HUES48 (cell line): ENCODE measurements at regions not wholly inside any gene's neighbourhood (a gene's known extent, or its start where the extent isn't known, plus 50 kb on each side); places are given as distances from the start of the nearest gene placed in this dataset.

ENCODE experiments used
- H3K27ac ChIP-seq: one replicate; pipeline ENCODE4 v1.7.0; 2013; ENCODE audit warnings: low read depth, low read length, inconsistent platforms
- H3K27me3 ChIP-seq: 2 replicates; pipeline ENCODE4 v1.6.1; 2013; ENCODE audit warnings: mild to moderate bottlenecking, low read length; ENCODE audit not compliant: control insufficient read depth, insufficient read depth
- H3K36me3 ChIP-seq: 2 replicates; pipeline ENCODE4 v1.6.1; 2013; ENCODE audit warnings: low read length; ENCODE audit not compliant: control insufficient read depth, insufficient read depth
- H3K4me1 ChIP-seq: 2 replicates; pipeline ENCODE4 v1.6.1; 2013; ENCODE audit warnings: mild to moderate bottlenecking, low read length; ENCODE audit not compliant: control insufficient read depth, insufficient read depth
- H3K4me3 ChIP-seq: 2 replicates; pipeline ENCODE4 v1.5.1; 2013; ENCODE audit warnings: mild to moderate bottlenecking, low read depth, low read length
- H3K9ac ChIP-seq: 2 replicates; pipeline ENCODE4 v1.6.1; 2013; ENCODE audit warnings: mild to moderate bottlenecking, low read depth, low read length, moderate library complexity
- H3K9me3 ChIP-seq: 2 replicates; pipeline ENCODE4 v1.6.1; 2013; ENCODE audit warnings: low read length; ENCODE audit not compliant: control insufficient read depth, insufficient read depth

DNA sequence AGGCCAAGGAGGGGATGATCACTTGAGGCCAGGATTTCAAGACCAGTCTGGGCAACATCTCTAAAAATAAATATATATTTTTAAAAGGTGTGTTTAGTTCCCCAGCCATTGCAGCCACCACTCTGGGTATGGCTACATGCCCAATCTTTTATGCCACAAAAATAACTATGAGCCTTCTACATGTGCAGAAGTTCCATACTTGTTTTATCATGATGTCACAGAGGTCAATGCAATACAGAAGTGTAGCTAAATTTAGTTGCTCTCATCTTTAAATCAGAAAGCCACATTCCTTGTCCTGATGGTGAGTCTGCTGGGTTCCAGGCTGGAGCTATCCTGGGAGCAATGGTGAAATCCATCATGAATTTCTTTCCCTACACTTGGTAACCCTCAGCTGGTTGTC is 436.3 kb downstream of the DYNC2H1 start:
- no peak overlapping the region for H3K9ac ChIP-seq
- no peak overlapping the region for H3K27ac ChIP-seq
- H3K27me3 ChIP-seq = no peaks in the 10 kb centered on the region
- H3K4me3 ChIP-seq = no peak overlapping the region
- H3K36me3 ChIP-seq = no peaks in the 10 kb centered on the region
- no peaks in the 10 kb centered on the region for H3K4me1 ChIP-seq
- H3K9me3 ChIP-seq = peaks cover 4% of the 10 kb centered on the region; the same call in 1 of the 2 replicates

DNA sequence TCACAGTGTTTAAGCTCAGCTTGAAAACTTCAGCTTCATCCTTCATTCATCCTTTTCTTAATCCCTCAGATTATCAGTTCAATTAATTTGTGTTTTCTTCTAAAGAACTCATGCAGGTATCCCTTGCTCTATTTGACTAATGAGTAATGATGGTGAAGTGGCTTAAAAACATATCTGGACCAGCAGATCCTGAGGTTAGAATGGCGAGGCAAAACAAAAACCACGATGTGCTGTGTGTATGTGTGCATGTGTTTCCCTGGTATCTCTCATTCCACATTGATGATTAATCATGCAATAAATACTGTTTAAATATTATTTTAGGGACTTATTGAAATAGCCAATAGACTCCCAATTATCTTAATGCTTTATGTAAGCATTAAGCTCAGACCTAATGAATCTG is 437.0 kb downstream of the DYNC2H1 start:
- peaks cover 4% of the 10 kb centered on the region; the same call in 1 of the 2 replicates for H3K9me3 ChIP-seq
- no peak overlapping the region for H3K9ac ChIP-seq
- no peaks in the 10 kb centered on the region for H3K36me3 ChIP-seq
- no peak overlapping the region for H3K27ac ChIP-seq
- no peaks in the 10 kb centered on the region for H3K27me3 ChIP-seq
- H3K4me1 ChIP-seq = no peaks in the 10 kb centered on the region
- no peak overlapping the region for H3K4me3 ChIP-seq

DNA sequence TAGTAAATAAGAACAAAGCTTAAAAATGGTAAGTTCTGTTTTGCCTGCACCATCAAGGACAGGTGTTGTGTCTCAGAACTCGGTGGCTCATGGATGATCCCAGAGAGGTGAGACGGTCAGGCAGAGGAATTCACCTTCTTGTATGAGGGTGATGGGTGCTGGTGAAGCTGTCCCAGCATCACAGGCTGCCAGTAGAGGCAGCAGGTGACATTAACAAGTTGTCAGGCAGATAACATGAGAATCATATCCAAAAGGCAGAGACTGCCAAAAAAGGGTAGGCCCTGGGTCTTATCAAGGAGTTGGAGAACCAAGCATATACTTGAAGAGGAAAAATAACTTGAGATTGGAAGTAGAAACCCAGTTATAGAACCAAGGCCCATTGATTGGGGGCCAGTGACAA is 437.8 kb downstream of the DYNC2H1 start:
- Histone ChIP-seq H3K9ac (no peak overlapping the region), H3K4me1 (no peaks in the 10 kb centered on the region), H3K27ac (no peak overlapping the region), H3K9me3 (peaks cover 4% of the 10 kb centered on the region; the same call in 1 of the 2 replicates), H3K4me3 (no peak overlapping the region), H3K36me3 (no peaks in the 10 kb centered on the region), H3K27me3 (no peaks in the 10 kb centered on the region)

DNA sequence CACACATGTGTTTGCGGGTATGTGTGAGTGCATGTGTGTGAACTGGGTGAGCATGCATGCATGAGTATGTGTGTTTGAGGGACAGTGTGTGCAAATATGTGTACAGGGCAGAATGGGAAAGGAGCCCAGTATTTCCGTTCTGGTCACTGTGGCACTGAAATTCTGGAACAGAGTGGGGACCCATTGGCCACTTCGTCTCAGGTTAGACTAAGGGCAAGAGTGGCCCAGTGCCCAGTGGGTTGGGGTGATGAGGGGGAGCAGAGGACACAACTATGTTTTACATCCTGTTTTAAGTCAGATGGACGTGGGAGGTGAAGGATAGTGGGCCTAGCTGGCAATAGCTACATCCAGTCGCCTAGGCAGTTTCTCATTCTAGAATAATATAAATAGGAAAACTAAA is 438.5 kb downstream of the DYNC2H1 start:
- Histone ChIP-seq H3K9me3 (0 out of 2 replicates have a peak, but pooled peaks cover 1% of the 10 kb centered on the region), H3K4me1 (no peaks in the 10 kb centered on the region), H3K4me3 (no peak overlapping the region), H3K36me3 (no peaks in the 10 kb centered on the region), H3K27me3 (no peaks in the 10 kb centered on the region), H3K9ac (no peak overlapping the region), H3K27ac (no peak overlapping the region)

DNA sequence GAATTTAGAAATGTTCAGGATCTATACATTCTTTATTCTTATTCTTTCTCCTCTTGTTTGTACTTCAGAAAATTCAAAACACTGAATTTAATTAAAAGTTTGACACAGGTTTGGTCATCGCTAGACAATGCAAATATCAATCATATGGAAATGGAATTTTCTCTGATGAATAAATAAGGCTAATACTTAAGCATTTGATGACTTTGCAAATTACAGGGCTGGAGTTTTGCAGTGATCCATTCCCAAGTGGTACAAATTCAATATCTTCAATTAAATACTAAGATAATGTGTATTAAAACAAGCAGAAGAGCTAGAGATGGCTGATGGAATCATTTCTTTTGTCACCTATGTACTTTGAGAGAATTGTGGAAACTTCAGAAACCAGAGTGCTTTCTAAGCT is 439.6 kb downstream of the DYNC2H1 start:
- no peak overlapping the region for H3K4me3 ChIP-seq
- H3K4me1 ChIP-seq = no peaks in the 10 kb centered on the region
- H3K9me3 ChIP-seq = no peaks in the 10 kb centered on the region
- no peaks in the 10 kb centered on the region for H3K36me3 ChIP-seq
- H3K27me3 ChIP-seq = no peaks in the 10 kb centered on the region
- no peak overlapping the region for H3K27ac ChIP-seq
- H3K9ac ChIP-seq = no peak overlapping the region

DNA sequence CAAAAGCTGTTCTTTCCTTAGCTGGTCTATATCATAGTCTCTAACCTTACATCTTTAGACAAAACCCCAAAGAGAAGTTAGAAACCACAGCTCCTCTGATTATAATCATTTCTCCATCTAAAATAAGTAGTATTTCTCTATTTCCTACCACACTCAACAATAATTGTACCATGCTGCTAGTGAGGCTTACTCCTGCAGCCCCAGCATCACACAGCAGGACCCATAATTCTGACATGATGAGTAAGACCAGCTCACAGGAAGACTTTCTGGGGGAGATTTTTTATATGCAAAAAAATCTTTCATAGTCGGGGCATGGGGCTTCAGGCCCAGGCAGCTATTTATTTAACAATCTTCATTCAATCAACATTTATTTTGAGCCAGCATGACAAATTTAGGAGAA is 441.6 kb downstream of the DYNC2H1 start:
- no peaks in the 10 kb centered on the region for H3K4me1 ChIP-seq
- H3K9ac ChIP-seq = no peak overlapping the region
- H3K9me3 ChIP-seq = no peaks in the 10 kb centered on the region
- H3K36me3 ChIP-seq = no peaks in the 10 kb centered on the region
- no peak overlapping the region for H3K27ac ChIP-seq
- no peak overlapping the region for H3K4me3 ChIP-seq
- no peaks in the 10 kb centered on the region for H3K27me3 ChIP-seq

DNA sequence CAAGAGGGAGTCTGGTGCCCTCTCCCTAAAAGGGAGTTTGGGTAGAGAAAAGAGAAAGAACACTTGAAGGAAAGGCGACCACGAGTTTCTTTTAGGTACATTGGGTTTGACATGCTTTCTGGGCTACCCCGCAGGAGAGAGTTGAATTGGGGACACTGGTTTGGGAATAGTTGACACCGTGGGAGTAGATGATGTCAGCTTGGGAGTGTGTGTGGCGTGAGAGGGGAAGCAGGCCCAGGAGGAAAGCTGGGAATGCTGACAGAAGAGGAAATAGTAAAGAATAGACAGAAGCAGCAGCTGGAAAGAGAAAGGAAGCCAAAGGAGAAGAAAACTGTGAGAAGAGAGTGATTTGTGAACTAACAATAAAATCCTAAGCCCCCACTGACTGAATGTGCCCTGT is 442.9 kb downstream of the DYNC2H1 start:
- Histone ChIP-seq H3K9me3 (no peaks in the 10 kb centered on the region), H3K9ac (no peak overlapping the region), H3K36me3 (no peaks in the 10 kb centered on the region), H3K4me1 (no peaks in the 10 kb centered on the region), H3K27ac (no peak overlapping the region), H3K27me3 (no peaks in the 10 kb centered on the region), H3K4me3 (no peak overlapping the region)

DNA sequence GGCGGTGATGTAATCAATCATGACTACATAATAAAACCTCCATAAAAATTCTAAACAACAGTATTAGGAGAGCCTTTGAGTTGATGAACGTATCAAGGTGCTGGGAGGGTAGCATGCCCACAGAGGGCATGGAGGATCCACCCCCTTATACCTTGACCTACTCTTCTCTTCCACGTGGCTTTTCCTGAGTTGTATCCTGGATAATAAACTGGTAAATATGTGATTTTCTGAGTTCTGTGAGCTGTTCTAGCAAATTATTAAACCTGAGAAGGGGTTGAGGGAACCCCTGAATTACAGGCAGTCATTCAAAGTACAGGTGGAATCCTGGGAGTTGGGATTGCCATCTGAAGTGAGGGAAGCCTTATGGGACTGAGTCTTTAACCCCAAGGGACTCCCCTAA is 446.9 kb downstream of the DYNC2H1 start:
- no peak overlapping the region for H3K4me3 ChIP-seq
- H3K27me3 ChIP-seq = no peaks in the 10 kb centered on the region
- H3K9ac ChIP-seq = no peak overlapping the region
- no peak overlapping the region for H3K27ac ChIP-seq
- H3K9me3 ChIP-seq = no peaks in the 10 kb centered on the region
- H3K36me3 ChIP-seq = no peaks in the 10 kb centered on the region
- H3K4me1 ChIP-seq = no peaks in the 10 kb centered on the region

DNA sequence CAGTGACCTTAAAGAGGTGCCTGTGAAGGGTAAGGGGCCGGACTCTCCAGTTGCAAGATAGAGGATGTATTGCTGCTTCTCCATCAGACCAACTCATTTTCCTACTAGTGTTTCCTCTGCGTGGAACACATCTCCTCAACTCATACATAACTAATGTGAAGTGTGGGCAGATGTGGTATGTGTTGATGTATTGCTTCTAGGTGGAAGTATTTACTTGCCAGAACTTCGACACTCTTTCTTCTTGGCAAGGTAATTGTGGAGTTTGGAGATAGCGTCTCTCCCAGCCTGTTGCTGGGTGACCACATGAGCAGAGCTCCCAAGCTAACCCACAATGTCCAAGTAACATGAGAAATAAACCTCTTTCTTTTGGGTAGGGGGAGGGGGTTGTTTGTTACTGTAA is 456.9 kb downstream of the DYNC2H1 start:
- no peaks in the 10 kb centered on the region for H3K4me1 ChIP-seq
- no peak overlapping the region for H3K27ac ChIP-seq
- no peaks in the 10 kb centered on the region for H3K36me3 ChIP-seq
- no peaks in the 10 kb centered on the region for H3K9me3 ChIP-seq
- H3K9ac ChIP-seq = no peak overlapping the region
- no peaks in the 10 kb centered on the region for H3K27me3 ChIP-seq
- H3K4me3 ChIP-seq = no peak overlapping the region

DNA sequence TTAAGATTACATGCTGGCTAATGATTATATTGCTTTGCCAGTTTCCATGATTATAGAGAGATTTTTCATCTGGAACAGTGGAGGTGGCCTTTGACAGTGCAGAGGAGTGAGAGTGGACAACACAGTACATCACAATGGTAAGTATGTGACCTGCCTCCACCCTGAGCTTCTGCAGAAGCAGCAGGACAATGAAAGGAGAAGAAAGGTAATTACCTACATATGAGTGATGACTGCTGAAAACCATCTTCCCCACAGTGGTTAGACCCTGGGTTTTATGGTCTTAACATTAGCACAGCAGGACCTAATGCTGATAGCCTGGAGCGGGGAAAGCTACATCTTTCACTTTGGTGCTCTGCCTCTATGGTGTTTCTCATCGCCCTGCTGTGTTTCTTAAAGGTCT is 454.7 kb upstream of the DDI1 start:
- H3K9me3 ChIP-seq = no peaks in the 10 kb centered on the region
- H3K27ac ChIP-seq = no peak overlapping the region
- no peak overlapping the region for H3K4me3 ChIP-seq
- H3K9ac ChIP-seq = no peak overlapping the region
- H3K4me1 ChIP-seq = peaks cover 12% of the 10 kb centered on the region
- no peaks in the 10 kb centered on the region for H3K36me3 ChIP-seq
- H3K27me3 ChIP-seq = no peaks in the 10 kb centered on the region

DNA sequence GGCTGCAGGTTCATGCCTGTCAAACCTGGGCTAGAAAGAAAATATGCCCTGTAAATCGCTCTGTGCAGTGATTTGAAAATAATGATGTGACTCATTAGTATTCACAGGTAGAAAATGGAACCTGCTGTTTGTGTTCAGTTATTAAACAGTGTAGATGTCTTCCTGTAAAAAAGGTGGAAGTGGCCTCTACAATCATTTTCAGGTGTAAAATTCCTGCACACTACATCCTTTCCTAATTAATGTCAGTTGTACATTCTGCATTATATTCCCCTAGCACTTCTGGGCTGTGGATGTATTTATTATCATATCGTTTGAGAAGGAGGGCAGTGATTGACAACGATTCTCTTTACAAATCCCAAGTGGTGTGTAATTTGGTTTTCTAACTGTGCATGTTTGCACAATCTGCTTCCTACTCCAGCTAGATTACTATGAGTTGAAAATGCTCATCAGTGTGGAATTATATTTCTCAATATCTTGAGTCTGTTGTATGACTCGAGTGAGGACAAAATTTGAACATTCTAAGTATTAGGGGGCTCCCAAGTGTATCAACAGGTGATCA is 454.0 kb upstream of the DDI1 start:
- Histone ChIP-seq H3K36me3 (no peaks in the 10 kb centered on the region), H3K9me3 (no peaks in the 10 kb centered on the region), H3K4me3 (no peak overlapping the region), H3K27ac (peak overlapping the region; percentile 29), H3K9ac (no peak overlapping the region), H3K27me3 (no peaks in the 10 kb centered on the region), H3K4me1 (peaks cover 12% of the 10 kb centered on the region)

DNA sequence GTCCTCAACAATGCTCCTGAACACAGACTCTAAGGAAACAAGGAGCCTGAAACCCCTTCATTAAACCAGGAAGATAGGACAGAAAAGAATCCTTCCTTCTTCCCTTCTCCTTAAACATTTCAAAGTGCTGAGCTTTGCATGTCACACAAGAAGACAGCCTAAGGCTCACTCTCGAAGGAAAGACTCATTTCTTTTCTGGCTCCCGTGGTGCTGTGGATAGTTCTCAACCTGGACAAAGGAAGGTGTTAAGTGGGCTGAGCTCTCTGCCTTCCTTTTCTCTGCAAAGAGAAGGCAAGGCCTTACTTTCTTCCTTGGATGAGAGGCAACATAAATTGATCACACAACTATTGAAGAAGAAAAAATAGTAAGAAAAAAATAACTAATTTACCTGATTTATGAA is 452.4 kb upstream of the DDI1 start:
- Histone ChIP-seq H3K27ac (peak overlapping the region; percentile 63), H3K4me3 (no peak overlapping the region), H3K27me3 (no peaks in the 10 kb centered on the region), H3K9ac (no peak overlapping the region), H3K9me3 (no peaks in the 10 kb centered on the region), H3K4me1 (peaks cover 6% of the 10 kb centered on the region), H3K36me3 (no peaks in the 10 kb centered on the region)
